ENCODE measurements at regions not wholly inside any gene's neighbourhood (a gene's known extent, or its start where the extent isn't known, plus 50 kb on each side); places are given as distances from the start of the nearest gene placed in this dataset.

GRCh38 chr9:26292943-26293342 lies 599.7 kb downstream of the CAAP1 start:
- H3K4me2 ChIP-seq (ENCODE audit: insufficient read depth in 1 of 2, low read depth in 2 of 2, low read length in 2 of 2): no peak overlapping the region
- no peaks in the 10 kb centered on the region for H3K27me3 ChIP-seq (replicated peaks in 1 of 4; ENCODE audit: control insufficient read depth in 3 of 4, extremely low read depth in 1 of 4, insufficient read depth in 3 of 4, low read length in 3 of 4)
- POLR2A ChIA-PET (ENCODE audit: partially characterized antibody): no interaction called here
- FAIRE-seq (no peak), DNase-seq (ENCODE audit: low read depth in 1 of 2, low spot score in 2 of 2) (no peak)
- CTCF ChIA-PET (ENCODE audit: partially characterized antibody): no interaction called here
- no peaks in the 10 kb centered on the region; a peak in 1 of 7 replicates for H3K4me1 ChIP-seq (replicated peaks in 1 of 4; ENCODE audit: control insufficient read depth in 3 of 4, insufficient read depth in 4 of 4, low read length in 3 of 4)
- WGBS, 2 experiments (ENCODE audit: extremely low coverage in 1 of 2, insufficient coverage in 1 of 2, insufficient read length in 1 of 2, insufficient replicate concordance in 2 of 2, low coverage in 1 of 2, low lambda C conversion rate in 2 of 2, missing lambda C conversion rate in 1 of 2): 95% methylated on average over 3 of the region's 3 CpGs; no CpG with 5 or more reads in 1 of the 2 experiments
- no peak overlapping the region for H3K27ac ChIP-seq (ENCODE audit: low read depth, low read length)
- H3K9ac ChIP-seq (replicated peaks in 1 of 4; ENCODE audit: extremely low read depth in 1 of 4, low read depth in 3 of 4, low read length in 3 of 4): no peak overlapping the region
- no peaks in the 10 kb centered on the region for H4K20me1 ChIP-seq (replicated peaks in 1 of 2; ENCODE audit: control insufficient read depth in 1 of 2, insufficient read depth in 2 of 2, low read length in 2 of 2)
- H2AK5ac ChIP-seq (ENCODE audit: low read depth, low read length): no peak overlapping the region
- H2BK5ac ChIP-seq (ENCODE audit: low read depth, low read length): no peak overlapping the region
- no peak overlapping the region for H4K5ac ChIP-seq (ENCODE audit: insufficient read length, low read depth, low read length)
- H3K14ac ChIP-seq (ENCODE audit: insufficient read length): no peak overlapping the region
- no peak overlapping the region for H4K8ac ChIP-seq (ENCODE audit: extremely low read depth, insufficient read depth, low read length)
- no peak overlapping the region for H3K23ac ChIP-seq (ENCODE audit: insufficient read length)
- H3K18ac ChIP-seq (ENCODE audit: extremely low read depth, low read length): no peak overlapping the region
- H3K4ac ChIP-seq (replicated peaks; ENCODE audit: insufficient read length, low read depth, low read length): no peak overlapping the region
- H2BK15ac ChIP-seq (ENCODE audit: low read length): no peak overlapping the region
- no peaks in the 10 kb centered on the region for H3K23me2 ChIP-seq (ENCODE audit: low read depth, low read length)
- H3K4me3 ChIP-seq (ENCODE audit: extremely low read depth in 1 of 4, insufficient read depth in 2 of 4, low read depth in 3 of 4, low read length in 4 of 4): no peak overlapping the region
- H3K9me3 ChIP-seq (ENCODE audit: insufficient read depth in 2 of 2, low read depth in 1 of 2, low read length in 1 of 2): no peaks in the 10 kb centered on the region
- H2AFZ ChIP-seq (ENCODE audit: low read length): no peak overlapping the region
- no peak overlapping the region for H4K91ac ChIP-seq (replicated peaks; ENCODE audit: insufficient read length, low read length)
- no peak overlapping the region for H2BK12ac ChIP-seq (ENCODE audit: low read depth, low read length)
- no peak overlapping the region for H2BK120ac ChIP-seq (replicated peaks; ENCODE audit: low read depth, low read length)
- H3K79me1 ChIP-seq (ENCODE audit: low read depth, low read length): no peaks in the 10 kb centered on the region
- H3K56ac ChIP-seq (replicated peaks; ENCODE audit: insufficient read length, low read depth, low read length): no peak overlapping the region
- H3K79me2 ChIP-seq (ENCODE audit: control insufficient read depth in 1 of 2, insufficient read depth in 2 of 2, low read length in 2 of 2): no peaks in the 10 kb centered on the region
- H3K36me3 ChIP-seq (ENCODE audit: control insufficient read depth in 2 of 4, insufficient read depth in 4 of 4, low read length in 3 of 4): no peaks in the 10 kb centered on the region
- no peak overlapping the region for H2BK20ac ChIP-seq (ENCODE audit: low read length)
- no peak for TF ChIP-seq POU5F1 (IDR thresholded peaks at IDR 0.05; ENCODE audit: low read depth, low read length)
- TF ChIP-seq MAFK (IDR thresholded peaks at IDR 0.05; ENCODE audit: low read depth, low read length): no peak
- no peak for TF ChIP-seq SUZ12 (IDR thresholded peaks at IDR 0.05; ENCODE audit: low read length)
- no peak for TF ChIP-seq CREB1 (IDR thresholded peaks at IDR 0.05)
- no peak for TF ChIP-seq ATF3 (IDR thresholded peaks at IDR 0.05; ENCODE audit: insufficient read depth, low read depth, low read length)
- no peak for TF ChIP-seq TAF7 (optimal IDR thresholded peaks at IDR 0.05; ENCODE audit: borderline replicate concordance, low read depth, low read length)
